Mammary epithelial cell (primary cell): ENCODE measurements at regions not wholly inside any gene's neighbourhood (a gene's known extent, or its start where the extent isn't known, plus 50 kb on each side); places are given as distances from the start of the nearest gene placed in this dataset.

Experiments
- EZH2 ChIP-seq: IDR thresholded peaks from 2 replicates; pipeline ENCODE4 v1.6.1; 2012; ENCODE audit warnings: low read length, inconsistent platforms, borderline replicate concordance
- TF ChIP-seq, protein P1 (sequence below), 2 donors: IDR thresholded peaks in 1 of 2; conservative IDR thresholded peaks in 1 of 2; 2 replicates each; pipeline ENCODE4 v1.5.1; 2011 to 2012; ENCODE audit warnings: inconsistent platforms in 2 of 2, low read length in 2 of 2, mild to moderate bottlenecking in 2 of 2, control low read depth in 1 of 2, low read depth in 1 of 2; ENCODE audit not compliant: insufficient read depth in 1 of 2; ENCODE audit errors: extremely low read depth in 1 of 2

DNA sequence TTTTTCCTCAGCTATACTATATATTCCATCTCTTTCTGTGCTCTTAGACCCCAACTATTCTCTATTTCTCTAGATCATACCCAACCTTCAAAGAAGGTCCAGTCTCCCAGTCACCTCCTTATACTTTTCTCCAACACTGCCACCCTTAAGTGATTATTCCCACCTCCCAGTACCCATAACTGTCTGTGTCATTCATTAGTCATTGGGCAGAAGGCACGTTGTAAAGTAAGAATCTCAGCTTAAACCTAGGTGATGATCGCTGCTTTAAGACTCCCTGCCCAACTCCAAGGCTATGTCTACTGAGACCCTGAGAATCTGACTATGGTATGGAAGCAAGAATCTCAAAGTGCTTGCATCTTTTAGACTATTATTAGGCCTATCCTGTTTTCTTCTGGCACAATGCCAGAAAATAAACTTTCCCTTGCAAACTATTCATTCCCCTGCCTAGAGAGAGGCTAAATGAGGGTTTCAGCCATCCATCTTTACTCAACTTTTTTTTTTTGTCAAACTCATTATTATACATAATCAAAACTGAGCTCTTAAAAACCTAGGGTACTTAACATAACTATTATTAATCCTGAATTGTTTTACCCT is 174.3 kb upstream of the DPT start:
- TF ChIP-seq, protein P1, sequence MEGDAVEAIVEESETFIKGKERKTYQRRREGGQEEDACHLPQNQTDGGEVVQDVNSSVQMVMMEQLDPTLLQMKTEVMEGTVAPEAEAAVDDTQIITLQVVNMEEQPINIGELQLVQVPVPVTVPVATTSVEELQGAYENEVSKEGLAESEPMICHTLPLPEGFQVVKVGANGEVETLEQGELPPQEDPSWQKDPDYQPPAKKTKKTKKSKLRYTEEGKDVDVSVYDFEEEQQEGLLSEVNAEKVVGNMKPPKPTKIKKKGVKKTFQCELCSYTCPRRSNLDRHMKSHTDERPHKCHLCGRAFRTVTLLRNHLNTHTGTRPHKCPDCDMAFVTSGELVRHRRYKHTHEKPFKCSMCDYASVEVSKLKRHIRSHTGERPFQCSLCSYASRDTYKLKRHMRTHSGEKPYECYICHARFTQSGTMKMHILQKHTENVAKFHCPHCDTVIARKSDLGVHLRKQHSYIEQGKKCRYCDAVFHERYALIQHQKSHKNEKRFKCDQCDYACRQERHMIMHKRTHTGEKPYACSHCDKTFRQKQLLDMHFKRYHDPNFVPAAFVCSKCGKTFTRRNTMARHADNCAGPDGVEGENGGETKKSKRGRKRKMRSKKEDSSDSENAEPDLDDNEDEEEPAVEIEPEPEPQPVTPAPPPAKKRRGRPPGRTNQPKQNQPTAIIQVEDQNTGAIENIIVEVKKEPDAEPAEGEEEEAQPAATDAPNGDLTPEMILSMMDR (conservative IDR thresholded peaks at IDR 0.05 in 1 of 2, IDR thresholded peaks at IDR 0.05 in 1 of 2; ENCODE audit: extremely low read depth in 1 of 2, insufficient read depth in 1 of 2, low read depth in 1 of 2, low read length in 2 of 2) = no peak
- no peak for TF ChIP-seq EZH2
